ENCODE measurements at regions not wholly inside any gene's neighbourhood (a gene's known extent, or its start where the extent isn't known, plus 50 kb on each side); places are given as distances from the start of the nearest gene placed in this dataset.
"Not testable (repeated sequence)": the region's sequence is repeated elsewhere in the genome, so short reads cannot be mapped to it uniquely, and the experiment has no call there.

- TF ChIP-seq CTCF (conservative IDR thresholded peaks at IDR 0.05); EZH2 (IDR thresholded peaks at IDR 0.05; ENCODE audit: low read depth): not testable (repeated sequence)
Measured at GRCh38 chr1:120941836-120942217, 52.3 kb downstream of the PPIAL4A start.
